ENCODE measurements at regions not wholly inside any gene's neighbourhood (a gene's known extent, or its start where the extent isn't known, plus 50 kb on each side); places are given as distances from the start of the nearest gene placed in this dataset.

- TF ChIP-seq CTCF (IDR thresholded peaks at IDR 0.05), result no peak
- TF ChIP-seq POLR2AphosphoS5 (IDR thresholded peaks at IDR 0.05), result no peak
Measured at GRCh38 chr6:155710704-155711103, 255.1 kb upstream of the NOX3 start.

All from stomach (tissue), 4 donors.